ENCODE measurements at regions not wholly inside any gene's neighbourhood (a gene's known extent, or its start where the extent isn't known, plus 50 kb on each side); places are given as distances from the start of the nearest gene placed in this dataset.
"Not testable (repeated sequence)": the region's sequence is repeated elsewhere in the genome, so short reads cannot be mapped to it uniquely, and the experiment has no call there.

GRCh38 chr5:98354922-98355321, 418.5 kb upstream of the RGMB start:
- no peak for DNase-seq (ENCODE audit: low read depth, low spot score)

GRCh38 chr5:98360548-98360947, 412.9 kb upstream of the RGMB start:
- no peak for DNase-seq (ENCODE audit: low read depth, low spot score)

GRCh38 chr5:98363157-98363556, 410.3 kb upstream of the RGMB start:
- no peak for DNase-seq (ENCODE audit: low read depth, low spot score)

GRCh38 chr5:98364549-98364948, 408.9 kb upstream of the RGMB start:
- no peak for DNase-seq (ENCODE audit: low read depth, low spot score)

GRCh38 chr5:98365126-98365525, 408.3 kb upstream of the RGMB start:
- DNase-seq (ENCODE audit: low read depth, low spot score): no peak

- no peak for DNase-seq (ENCODE audit: low read depth, low spot score)
These were observed 405.3 kb upstream of the RGMB start for GRCh38 chr5:98368141-98368540.

GRCh38 chr5:98372351-98372750, 401.1 kb upstream of the RGMB start:
- no peak for DNase-seq (ENCODE audit: low read depth, low spot score)

- no peak for DNase-seq (ENCODE audit: low read depth, low spot score)
These were observed 381.4 kb upstream of the RGMB start for GRCh38 chr5:98391921-98392625.

- DNase-seq (ENCODE audit: low read depth, low spot score): not testable (repeated sequence)
These were observed 380.3 kb upstream of the RGMB start for GRCh38 chr5:98393205-98393604.

- peak; percentile 10 for DNase-seq (ENCODE audit: low read depth, low spot score)
These were observed 376.4 kb upstream of the RGMB start for GRCh38 chr5:98397081-98397480.

GRCh38 chr5:98398465-98398864, 375.0 kb upstream of the RGMB start:
- DNase-seq (ENCODE audit: low read depth, low spot score): no peak

GRCh38 chr5:98401656-98402055, 371.8 kb upstream of the RGMB start:
- no peak for DNase-seq (ENCODE audit: low read depth, low spot score)

GRCh38 chr5:98402130-98402529, 371.3 kb upstream of the RGMB start:
- DNase-seq (ENCODE audit: low read depth, low spot score): no peak

GRCh38 chr5:98403131-98403530, 370.3 kb upstream of the RGMB start:
- DNase-seq (ENCODE audit: low read depth, low spot score): peak; percentile 44

- DNase-seq (ENCODE audit: low read depth, low spot score): peak; percentile 71
These were observed 358.5 kb upstream of the RGMB start for GRCh38 chr5:98414938-98415337.

- no peak for DNase-seq (ENCODE audit: low read depth, low spot score)
These were observed 357.8 kb upstream of the RGMB start for GRCh38 chr5:98415663-98416062.

- no peak for DNase-seq (ENCODE audit: low read depth, low spot score)
These were observed 356.9 kb upstream of the RGMB start for GRCh38 chr5:98416541-98416940.

- no peak for DNase-seq (ENCODE audit: low read depth, low spot score)
These were observed 353.6 kb upstream of the RGMB start for GRCh38 chr5:98419825-98420224.

GRCh38 chr5:98424681-98425450, 348.6 kb upstream of the RGMB start:
- no peak for DNase-seq (ENCODE audit: low read depth, low spot score)

- DNase-seq (ENCODE audit: low read depth, low spot score): no peak
These were observed 347.8 kb upstream of the RGMB start for GRCh38 chr5:98425640-98426039.

GRCh38 chr5:98428806-98429205, 344.7 kb upstream of the RGMB start:
- DNase-seq (ENCODE audit: low read depth, low spot score): peak; percentile 65

- DNase-seq (ENCODE audit: low read depth, low spot score): no peak
These were observed 341.1 kb upstream of the RGMB start for GRCh38 chr5:98432378-98432777.

- no peak for DNase-seq (ENCODE audit: low read depth, low spot score)
These were observed 340.4 kb upstream of the RGMB start for GRCh38 chr5:98433022-98433421.

Measured in astrocyte of the hippocampus (primary cell).